Ectodermal cell (in vitro differentiated cells): ENCODE measurements at regions not wholly inside any gene's neighbourhood (a gene's known extent, or its start where the extent isn't known, plus 50 kb on each side); places are given as distances from the start of the nearest gene placed in this dataset.

Experiments used
- H3K27ac ChIP-seq: 2 replicates; pipeline ENCODE4 v1.7.0; 2013; ENCODE audit warnings: mild to moderate bottlenecking, low read depth, low read length; ENCODE audit not compliant: insufficient read depth, poor library complexity, severe bottlenecking
- H3K27me3 ChIP-seq: 2 replicates; pipeline ENCODE4 v1.7.0; 2013; ENCODE audit warnings: mild to moderate bottlenecking, low read length; ENCODE audit not compliant: insufficient read depth, control insufficient read depth, poor library complexity, severe bottlenecking
- H3K36me3 ChIP-seq: one replicate; pipeline ENCODE4 v1.7.0; 2013; ENCODE audit warnings: low read length; ENCODE audit not compliant: control insufficient read depth, insufficient read depth
- H3K4me1 ChIP-seq: one replicate; pipeline ENCODE4 v1.7.0; 2013; ENCODE audit warnings: low read length; ENCODE audit not compliant: control insufficient read depth, insufficient read depth
- H3K4me3 ChIP-seq: 2 replicates; pipeline ENCODE4 v1.7.0; 2013; ENCODE audit warnings: low read depth, low read length, control low read depth; ENCODE audit not compliant: insufficient read depth
- H3K9me3 ChIP-seq: 2 replicates; pipeline ENCODE4 v1.7.0; 2013; ENCODE audit warnings: mild to moderate bottlenecking, low read length, moderate library complexity; ENCODE audit not compliant: control insufficient read depth
- WGBS, 2 experiments: methylation state at CpG; one replicate each; pipeline ENCODE4 v1.1.7; 2013; ENCODE audit warnings: missing lambda C conversion rate in 2 of 2; 5-methylcytosine and 5-hydroxymethylcytosine counted together

DNA sequence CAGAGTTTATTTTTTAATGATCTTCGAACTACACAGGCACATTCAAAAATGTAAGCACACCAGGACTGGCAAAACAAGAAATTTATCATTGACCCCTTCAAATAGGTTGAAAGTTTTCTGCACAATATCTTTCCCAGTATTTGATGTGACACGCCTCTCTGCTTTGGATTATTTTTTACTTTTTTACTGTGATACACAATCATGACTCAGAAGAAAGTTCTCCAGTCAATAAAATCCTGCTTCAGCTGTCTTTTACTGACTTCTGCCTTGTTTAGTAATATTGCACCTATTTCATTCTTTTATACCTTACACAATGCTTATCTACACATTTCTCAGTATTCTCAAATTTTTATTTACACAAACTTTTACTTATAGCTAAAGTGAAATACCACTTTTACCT is 1750.4 kb downstream of the PCDH9 start:
- WGBS, 2 experiments, result 86 to 91% methylated on average over 2 of the region's 2 CpGs
- H3K4me1 ChIP-seq, result no peaks in the 10 kb centered on the region
- no peaks in the 10 kb centered on the region for H3K36me3 ChIP-seq
- no peak overlapping the region for H3K4me3 ChIP-seq
- H3K9me3 ChIP-seq, result no peaks in the 10 kb centered on the region
- H3K27ac ChIP-seq, result no peak overlapping the region
- H3K27me3 ChIP-seq, result no peaks in the 10 kb centered on the region

GRCh38 chr13:65473196-65473595 is 1756.9 kb downstream of the PCDH9 start:
- H3K27ac ChIP-seq, result no peak overlapping the region
- 88 to 100% methylated on average over 1 of the region's 1 CpG for WGBS, 2 experiments
- no peaks in the 10 kb centered on the region for H3K4me1 ChIP-seq
- no peaks in the 10 kb centered on the region for H3K27me3 ChIP-seq
- H3K9me3 ChIP-seq, result no peaks in the 10 kb centered on the region
- H3K4me3 ChIP-seq, result no peak overlapping the region
- no peaks in the 10 kb centered on the region for H3K36me3 ChIP-seq

- Histone ChIP-seq H3K36me3 (no peaks in the 10 kb centered on the region), H3K27me3 (no peaks in the 10 kb centered on the region), H3K9me3 (no peaks in the 10 kb centered on the region), H3K4me1 (no peaks in the 10 kb centered on the region), H3K27ac (no peak overlapping the region), H3K4me3 (no peak overlapping the region)
- 95 to 98% methylated on average over 2 of the region's 2 CpGs for WGBS, 2 experiments
These were observed 1757.8 kb downstream of the PCDH9 start for GRCh38 chr13:65472336-65472735.

GRCh38 chr13:65470781-65471180 is 1759.4 kb downstream of the PCDH9 start:
- H3K9me3 ChIP-seq, result no peaks in the 10 kb centered on the region
- no peaks in the 10 kb centered on the region for H3K36me3 ChIP-seq
- no peak overlapping the region for H3K27ac ChIP-seq
- no peak overlapping the region for H3K4me3 ChIP-seq
- H3K4me1 ChIP-seq, result no peaks in the 10 kb centered on the region
- no CpG with 5 or more reads among the region's 2 CpGs for WGBS, 2 experiments
- H3K27me3 ChIP-seq, result no peaks in the 10 kb centered on the region

DNA sequence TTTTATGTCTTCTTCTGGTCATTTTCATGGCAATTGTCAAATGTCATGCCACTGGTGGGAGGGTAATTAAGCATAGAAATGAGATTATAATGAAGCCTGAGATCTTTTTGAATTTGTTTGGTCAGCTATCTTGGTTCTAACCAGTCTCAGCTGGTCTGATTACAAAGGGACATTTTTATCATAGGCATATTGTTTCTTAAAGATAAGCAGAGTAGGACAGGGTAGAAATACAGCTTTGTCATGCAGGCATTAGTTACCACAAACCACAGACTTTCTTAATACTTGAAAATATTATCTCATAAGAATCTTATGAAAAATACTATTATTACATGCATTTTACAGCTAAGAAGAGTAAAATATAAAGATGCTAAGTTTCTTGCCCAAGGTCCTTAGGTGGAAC is 1761.5 kb downstream of the PCDH9 start:
- Histone ChIP-seq H3K4me1 (no peaks in the 10 kb centered on the region), H3K27me3 (no peaks in the 10 kb centered on the region), H3K4me3 (no peak overlapping the region), H3K36me3 (no peaks in the 10 kb centered on the region), H3K27ac (no peak overlapping the region), H3K9me3 (no peaks in the 10 kb centered on the region)

DNA sequence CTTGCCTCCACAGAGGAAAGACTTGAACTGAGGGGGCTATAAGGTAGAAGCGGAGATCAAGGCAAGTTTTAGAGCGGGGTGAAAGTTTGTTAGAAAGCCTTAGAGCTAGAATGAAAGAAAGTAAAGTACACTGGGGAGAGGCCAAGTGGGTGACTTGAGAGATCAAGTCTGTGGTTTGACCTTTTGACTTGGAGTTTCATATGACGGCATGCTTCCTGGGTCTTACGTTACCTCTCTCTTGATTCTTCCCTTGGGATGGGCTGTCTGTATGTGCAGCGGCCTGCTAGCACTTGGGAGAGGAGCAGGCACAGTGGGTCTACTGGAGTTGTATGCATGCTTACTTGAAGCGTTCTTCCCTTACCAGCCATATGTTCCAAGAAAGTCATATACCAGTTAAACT is 1768.5 kb downstream of the PCDH9 start:
- Histone ChIP-seq H3K27me3 (no peaks in the 10 kb centered on the region), H3K36me3 (no peaks in the 10 kb centered on the region), H3K4me3 (no peak overlapping the region), H3K4me1 (no peaks in the 10 kb centered on the region), H3K9me3 (no peaks in the 10 kb centered on the region), H3K27ac (no peak overlapping the region)
- 89 to 92% methylated on average over 6 of the region's 6 CpGs for WGBS, 2 experiments

DNA sequence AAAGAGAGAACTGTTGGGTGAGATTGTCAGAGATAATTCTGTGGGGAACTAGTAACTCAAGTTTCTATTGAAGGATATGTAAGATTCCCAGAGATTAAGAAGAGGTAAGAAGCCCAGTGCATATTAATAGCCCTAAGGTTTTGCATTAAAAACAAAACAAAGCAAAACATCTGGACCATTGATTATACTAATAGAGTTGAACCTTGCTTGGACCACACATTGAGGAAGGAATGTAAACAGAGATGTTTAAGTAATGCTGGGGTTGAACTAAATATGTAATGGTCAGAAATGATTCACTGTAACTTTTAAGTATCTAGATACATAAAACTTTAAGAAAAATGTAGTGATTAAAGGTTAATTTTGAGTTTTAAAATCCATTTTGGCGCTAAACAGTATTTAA is 1770.0 kb downstream of the PCDH9 start:
- H3K27me3 ChIP-seq, result no peaks in the 10 kb centered on the region
- no CpG with 5 or more reads among the region's 1 CpG for WGBS, 2 experiments
- H3K9me3 ChIP-seq, result no peaks in the 10 kb centered on the region
- no peak overlapping the region for H3K27ac ChIP-seq
- no peaks in the 10 kb centered on the region for H3K36me3 ChIP-seq
- H3K4me1 ChIP-seq, result no peaks in the 10 kb centered on the region
- H3K4me3 ChIP-seq, result no peak overlapping the region

DNA sequence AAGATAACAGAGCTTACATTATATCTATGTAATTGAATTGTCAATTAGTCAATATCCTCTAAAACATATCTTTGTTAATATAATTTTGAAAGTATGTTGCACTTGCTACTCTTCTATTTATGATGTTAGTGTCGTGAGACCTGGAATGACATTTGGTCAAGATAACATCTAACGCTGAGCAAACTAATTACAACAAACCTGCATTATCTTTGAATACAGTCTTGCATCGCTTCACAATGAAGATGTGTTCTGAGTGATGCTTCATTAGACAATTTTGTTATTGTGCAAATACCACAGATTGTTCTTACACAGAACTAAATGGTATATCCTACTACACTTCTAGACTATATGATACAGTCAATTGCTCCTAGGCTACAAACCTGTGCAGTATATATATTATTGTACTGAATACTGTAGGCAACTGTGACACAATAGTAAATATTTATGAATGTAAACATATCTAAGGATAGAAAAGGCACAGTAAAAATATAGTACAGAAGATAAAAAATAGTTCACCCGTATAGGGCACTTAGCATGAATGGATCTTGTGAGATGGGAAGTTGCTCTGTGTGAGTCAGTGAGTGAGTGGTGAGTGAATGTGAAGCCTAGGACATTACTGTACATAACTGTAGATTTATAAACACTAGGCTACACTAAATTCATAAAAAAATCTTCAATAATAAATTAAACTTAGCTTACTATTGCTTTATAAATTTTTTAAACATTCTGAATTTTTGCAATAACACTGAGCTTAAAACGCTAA is 1773.8 kb downstream of the PCDH9 start:
- Histone ChIP-seq H3K4me3 (no peak overlapping the region), H3K27me3 (no peaks in the 10 kb centered on the region), H3K9me3 (no peaks in the 10 kb centered on the region), H3K36me3 (no peaks in the 10 kb centered on the region), H3K27ac (no peak overlapping the region), H3K4me1 (no peaks in the 10 kb centered on the region)
- WGBS, 2 experiments, result 94 to 100% methylated on average over 4 of the region's 5 CpGs

DNA sequence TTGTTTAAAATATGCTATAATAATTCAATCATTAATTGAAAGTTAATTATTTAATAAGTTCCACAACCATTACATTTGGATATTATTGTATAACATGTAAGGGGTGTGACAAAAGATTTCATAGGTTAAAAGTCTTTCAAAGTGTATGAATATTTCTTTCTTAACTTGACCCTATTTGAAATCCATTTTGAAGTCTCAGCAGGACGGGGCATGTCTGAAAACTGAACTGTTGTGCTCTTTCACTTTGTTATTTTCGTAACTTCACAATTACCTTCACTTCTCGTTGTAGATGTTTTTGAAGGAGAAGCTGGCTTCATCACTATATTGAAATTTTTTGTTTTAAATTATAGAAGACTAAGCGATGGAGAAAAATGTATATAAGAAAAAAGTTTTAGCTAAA is 1775.7 kb downstream of the PCDH9 start:
- no peaks in the 10 kb centered on the region for H3K36me3 ChIP-seq
- H3K27ac ChIP-seq, result no peak overlapping the region
- no peaks in the 10 kb centered on the region for H3K9me3 ChIP-seq
- H3K4me1 ChIP-seq, result no peaks in the 10 kb centered on the region
- 98 to 100% methylated on average over 1 to 3 of the region's 4 CpGs for WGBS, 2 experiments
- H3K27me3 ChIP-seq, result no peaks in the 10 kb centered on the region
- no peak overlapping the region for H3K4me3 ChIP-seq

GRCh38 chr13:65453982-65454381 is 1776.2 kb downstream of the PCDH9 start:
- Histone ChIP-seq H3K4me1 (no peaks in the 10 kb centered on the region), H3K36me3 (no peaks in the 10 kb centered on the region), H3K27ac (no peak overlapping the region), H3K9me3 (no peaks in the 10 kb centered on the region), H3K27me3 (no peaks in the 10 kb centered on the region), H3K4me3 (no peak overlapping the region)
- WGBS, 2 experiments, result 93 to 100% methylated on average over 2 of the region's 2 CpGs

GRCh38 chr13:65445340-65445739 is 1784.8 kb downstream of the PCDH9 start:
- no peaks in the 10 kb centered on the region for H3K4me1 ChIP-seq
- no peak overlapping the region for H3K4me3 ChIP-seq
- no peak overlapping the region for H3K27ac ChIP-seq
- H3K9me3 ChIP-seq, result no peaks in the 10 kb centered on the region
- H3K27me3 ChIP-seq, result no peaks in the 10 kb centered on the region
- H3K36me3 ChIP-seq, result no peaks in the 10 kb centered on the region
